SW 1271 (cell line): ENCODE measurements at regions not wholly inside any gene's neighbourhood (a gene's known extent, or its start where the extent isn't known, plus 50 kb on each side); places are given as distances from the start of the nearest gene placed in this dataset.

Source experiments
- DNase-seq, 2 experiments: peaks; one replicate each; lab custom pipeline; 2025; lab: John Stamatoyannopoulos, UW

DNA sequence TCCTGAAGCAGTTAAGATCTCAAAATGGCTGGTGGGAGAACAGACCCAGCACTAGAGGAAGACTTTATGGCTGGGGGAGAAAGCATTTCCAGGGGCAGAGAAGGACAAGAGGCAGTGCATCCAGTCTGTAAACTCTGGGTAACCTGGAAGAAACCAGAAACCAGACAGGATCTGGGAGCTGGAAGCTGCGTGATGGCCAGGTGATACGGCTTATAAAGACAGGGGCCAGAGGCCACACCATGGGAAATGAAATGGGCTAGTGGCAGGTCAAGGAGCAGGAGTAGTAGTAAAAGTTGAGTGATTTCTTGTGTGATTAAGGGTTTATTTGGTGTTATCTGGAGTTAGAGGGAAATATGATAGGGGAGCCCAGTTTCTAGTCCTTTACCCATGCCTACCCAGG, 144.7 kb upstream of the ARRDC4 start:
- no peak for DNase-seq

DNA sequence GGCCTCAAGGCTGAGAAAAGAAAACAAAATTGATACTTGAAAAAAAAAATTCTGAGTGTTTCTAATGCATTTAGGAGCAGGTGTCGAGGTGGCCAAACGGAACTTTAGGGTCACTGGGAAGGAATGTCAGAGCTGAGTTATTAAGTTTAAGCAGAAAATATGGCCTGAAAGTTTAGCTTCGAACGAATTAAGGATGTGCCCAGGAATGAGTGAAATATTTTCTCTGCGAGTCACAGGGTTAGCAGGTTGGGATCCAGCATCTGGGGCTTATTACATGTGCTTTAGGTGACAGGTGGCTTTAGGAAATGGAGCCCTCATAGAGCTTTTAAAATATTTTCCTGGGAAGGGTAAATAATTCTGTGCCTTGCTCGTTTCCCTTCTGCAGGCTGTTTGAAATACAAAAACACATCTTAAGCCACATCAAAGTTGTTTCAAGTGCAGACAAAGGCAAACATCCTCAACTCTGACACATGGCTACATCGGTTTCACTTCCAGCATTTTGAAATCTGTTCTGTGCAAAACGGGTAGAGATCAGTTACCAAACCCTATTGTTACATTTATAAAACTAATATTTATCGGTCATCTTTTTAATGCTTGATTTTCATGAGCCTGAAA, 143.1 kb upstream of the ARRDC4 start:
- DNase-seq = no peak

- DNase-seq = no peak
These were observed 124.5 kb upstream of the ARRDC4 start for GRCh38 chr15:97836003-97836402.

- DNase-seq = no peak
These were observed 122.6 kb upstream of the ARRDC4 start for GRCh38 chr15:97837896-97838295.

DNA sequence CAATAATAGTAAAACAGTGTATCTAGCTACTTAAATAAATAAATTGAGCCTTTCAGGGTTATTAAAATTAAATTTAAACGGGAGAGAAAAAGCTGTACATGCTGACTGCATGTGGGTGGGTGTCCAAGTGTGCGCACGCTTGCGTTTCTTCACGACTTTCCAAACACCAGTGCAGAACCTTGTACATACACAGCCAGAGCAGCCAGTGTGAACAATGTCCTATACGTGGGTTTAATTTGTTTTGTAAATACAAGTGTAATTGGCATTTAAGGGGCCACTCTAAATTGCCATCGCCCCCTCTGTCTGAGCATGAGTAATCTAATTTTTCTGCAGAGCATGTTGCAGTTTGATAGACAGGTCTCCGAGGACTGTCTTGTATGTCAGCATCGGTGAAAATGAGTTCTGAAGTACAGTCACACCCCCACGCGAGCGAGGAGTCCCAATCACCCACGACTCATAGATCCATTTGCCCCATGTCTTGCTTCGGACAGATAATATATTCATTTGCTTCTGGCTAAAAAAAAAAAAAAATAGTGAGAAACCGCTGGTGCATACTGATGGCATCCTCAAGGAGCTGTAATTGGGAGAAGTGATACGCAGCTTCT, 121.8 kb upstream of the ARRDC4 start:
- no peak for DNase-seq

DNA sequence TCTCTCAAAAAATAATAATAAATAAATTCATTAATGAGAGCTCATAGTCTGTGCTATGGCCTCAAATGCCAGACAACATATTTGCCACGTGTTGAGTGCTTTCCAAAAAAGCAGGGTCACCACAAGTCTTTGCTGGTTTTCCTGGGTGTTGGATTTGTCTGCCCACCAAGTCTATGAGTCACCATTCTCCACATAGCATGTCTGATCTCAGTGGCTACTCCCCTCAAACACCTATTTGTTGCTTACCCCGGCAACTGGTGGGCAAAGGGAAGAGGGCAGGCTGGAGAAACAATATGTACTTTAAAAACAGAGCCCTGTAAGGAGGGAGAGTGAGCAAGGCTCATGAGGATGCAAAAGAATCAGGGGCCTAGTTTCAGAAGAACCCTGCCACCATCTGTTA, 120.0 kb upstream of the ARRDC4 start:
- no peak for DNase-seq

DNA sequence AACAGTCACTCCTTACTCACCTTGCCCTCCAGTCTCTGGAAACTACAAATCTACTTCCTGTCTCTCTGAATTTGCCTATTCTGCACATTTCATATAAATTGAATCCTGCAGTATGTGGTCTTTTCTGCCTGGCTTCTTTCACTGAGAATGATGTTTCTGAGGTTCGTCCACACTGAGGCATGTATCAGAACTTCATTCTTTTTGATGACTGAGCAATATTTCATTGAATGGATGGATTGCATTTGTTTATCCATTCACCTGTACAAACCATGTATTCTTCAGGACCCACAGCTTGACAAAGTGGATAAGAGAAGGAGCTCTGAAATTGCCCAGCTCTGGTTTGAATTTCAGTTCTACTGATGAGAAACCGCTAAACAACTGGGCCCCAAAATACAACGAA, 118.9 kb upstream of the ARRDC4 start:
- DNase-seq = no peak

DNA sequence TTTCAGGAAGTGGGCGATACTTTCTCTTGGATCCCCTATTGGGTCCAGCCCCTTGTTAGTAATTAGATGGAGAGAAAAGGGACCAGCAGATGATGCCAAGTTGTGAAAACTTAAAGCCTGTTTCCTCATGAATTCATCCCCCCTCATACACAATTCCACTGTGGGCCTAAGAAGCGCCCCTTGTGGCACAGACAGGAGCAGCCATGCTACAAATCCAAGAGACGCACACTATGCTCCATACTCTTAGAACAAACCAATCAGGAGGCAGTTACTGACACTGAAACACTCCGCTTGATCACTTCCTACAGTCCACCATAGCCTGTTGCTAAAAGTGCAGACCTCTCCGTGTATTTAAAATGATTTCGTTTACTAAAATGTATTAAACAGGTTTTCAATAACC, 111.3 kb upstream of the ARRDC4 start:
- no peak for DNase-seq

GRCh38 chr15:97858296-97858695, 102.2 kb upstream of the ARRDC4 start:
- DNase-seq = no peak

- no peak for DNase-seq
These were observed 98.8 kb upstream of the ARRDC4 start for GRCh38 chr15:97861529-97862260.

DNA sequence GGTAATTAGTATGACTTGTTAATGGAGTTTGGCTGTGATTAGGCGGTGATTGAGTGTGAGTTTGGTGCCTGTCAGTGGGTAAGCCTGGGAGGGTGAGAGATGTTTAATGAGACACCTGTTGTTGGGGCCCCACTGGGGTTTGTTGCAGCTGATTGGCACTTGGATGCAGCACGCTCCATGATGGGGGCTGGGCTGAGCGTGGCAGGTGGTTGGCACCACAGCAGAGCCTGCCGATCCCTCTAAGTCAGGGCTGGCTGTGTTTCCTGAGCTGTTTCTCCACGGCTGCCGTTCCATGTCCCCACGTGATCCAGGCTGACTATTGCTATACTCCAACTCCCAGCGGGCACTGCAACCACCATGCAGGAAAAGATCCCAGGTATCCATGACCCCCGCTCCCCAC, 93.5 kb upstream of the ARRDC4 start:
- no peak for DNase-seq

DNA sequence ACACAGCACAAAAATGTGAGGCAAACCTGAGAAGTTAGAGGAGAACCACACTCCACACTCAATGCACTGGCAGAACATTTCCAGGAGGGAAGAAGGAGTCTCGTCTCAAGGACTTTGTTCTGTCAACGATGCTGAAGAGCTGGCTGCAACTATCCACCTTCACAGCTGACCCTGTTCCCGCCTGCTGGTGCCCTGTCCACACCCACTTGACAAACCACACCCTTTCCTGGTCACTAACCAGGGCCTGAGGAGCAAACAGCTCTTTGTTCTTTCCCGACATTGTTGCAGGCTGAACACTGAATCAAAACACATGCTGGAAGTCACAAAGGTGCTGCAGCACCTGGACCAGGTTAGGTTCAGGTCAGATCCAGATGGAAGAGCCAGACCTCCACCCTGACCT, 92.6 kb upstream of the ARRDC4 start:
- DNase-seq = no peak

DNA sequence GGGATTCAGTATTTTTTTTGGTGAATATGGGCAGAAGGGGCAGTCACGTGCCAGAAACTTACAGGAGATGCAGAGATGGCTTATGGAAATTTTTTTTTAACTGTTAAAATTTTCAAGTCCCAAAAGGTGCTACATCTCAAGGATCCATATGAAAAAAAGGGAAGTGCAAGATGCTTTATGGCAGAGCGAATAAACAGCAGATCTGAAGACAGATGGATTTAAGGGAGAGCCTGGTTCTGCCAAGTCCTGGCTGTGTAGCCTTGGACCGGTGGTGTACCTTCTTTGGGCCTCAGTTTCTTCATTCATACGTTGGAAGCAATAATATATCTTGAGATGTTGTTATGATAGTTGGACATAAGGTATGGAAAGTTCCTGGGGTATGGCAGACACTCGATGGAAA, 91.5 kb upstream of the ARRDC4 start:
- DNase-seq = no peak

DNA sequence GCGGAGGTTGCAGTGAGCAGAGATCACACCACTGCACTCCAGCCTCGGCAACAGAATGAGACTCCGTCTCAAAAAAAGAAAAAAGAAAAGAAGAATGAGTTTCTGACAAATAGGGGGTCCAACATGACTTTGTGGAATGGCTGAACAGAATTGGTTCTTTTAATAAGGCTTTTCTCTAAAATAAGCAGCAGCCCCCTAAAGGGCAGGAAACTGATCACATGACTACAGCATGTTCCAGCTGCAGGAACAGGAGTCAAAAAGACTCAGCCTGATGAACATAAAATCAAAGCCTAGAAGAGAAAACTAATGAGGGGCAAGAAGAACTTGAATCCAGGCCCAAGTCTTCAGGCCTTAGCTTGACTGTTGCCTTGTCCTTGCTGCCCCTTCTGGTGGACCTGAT, 89.7 kb upstream of the ARRDC4 start:
- DNase-seq = no peak

DNA sequence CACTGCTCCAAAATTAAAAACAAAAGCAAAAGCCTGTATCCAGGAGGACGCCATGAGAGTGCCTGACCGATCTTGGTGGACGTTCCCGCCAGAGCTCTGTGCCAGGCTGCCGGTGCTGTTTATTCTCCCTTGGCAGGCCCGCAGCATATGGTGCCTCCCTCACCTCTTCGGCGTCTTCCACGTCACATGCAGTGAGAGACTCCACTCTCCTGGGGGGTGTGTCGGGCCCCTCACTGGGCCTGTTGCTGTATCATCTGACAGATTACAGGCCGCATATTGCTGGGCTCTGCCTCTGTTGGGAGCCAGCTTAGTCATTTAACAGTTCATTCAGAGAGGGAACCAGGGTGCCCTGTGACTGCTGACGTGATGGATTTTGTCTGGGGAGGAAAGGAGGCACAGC, 86.4 kb upstream of the ARRDC4 start:
- no peak for DNase-seq

DNA sequence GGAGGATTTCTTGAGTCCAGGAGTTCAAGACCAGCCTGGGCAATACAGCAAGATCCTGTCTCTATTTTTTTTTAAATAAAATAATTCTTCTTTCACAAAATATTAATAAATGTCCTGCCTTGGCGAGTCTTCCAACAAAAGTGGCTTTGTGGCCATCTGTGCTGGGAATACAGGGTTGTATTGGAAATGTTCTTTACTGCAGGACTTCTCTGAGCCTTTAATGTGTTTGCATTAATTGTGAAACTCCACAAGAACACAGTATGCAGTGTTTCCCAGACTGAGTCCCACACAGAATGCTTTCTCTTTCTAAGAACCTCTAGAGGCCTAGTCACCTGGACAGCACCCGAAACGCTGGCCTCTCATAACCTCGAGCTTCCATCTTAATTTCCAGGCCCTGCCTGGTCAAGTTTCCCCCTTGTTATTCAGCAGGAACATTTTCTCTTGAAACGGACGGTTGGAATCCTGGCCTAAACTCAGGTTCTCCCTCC, 85.4 kb upstream of the ARRDC4 start:
- DNase-seq = no peak

DNA sequence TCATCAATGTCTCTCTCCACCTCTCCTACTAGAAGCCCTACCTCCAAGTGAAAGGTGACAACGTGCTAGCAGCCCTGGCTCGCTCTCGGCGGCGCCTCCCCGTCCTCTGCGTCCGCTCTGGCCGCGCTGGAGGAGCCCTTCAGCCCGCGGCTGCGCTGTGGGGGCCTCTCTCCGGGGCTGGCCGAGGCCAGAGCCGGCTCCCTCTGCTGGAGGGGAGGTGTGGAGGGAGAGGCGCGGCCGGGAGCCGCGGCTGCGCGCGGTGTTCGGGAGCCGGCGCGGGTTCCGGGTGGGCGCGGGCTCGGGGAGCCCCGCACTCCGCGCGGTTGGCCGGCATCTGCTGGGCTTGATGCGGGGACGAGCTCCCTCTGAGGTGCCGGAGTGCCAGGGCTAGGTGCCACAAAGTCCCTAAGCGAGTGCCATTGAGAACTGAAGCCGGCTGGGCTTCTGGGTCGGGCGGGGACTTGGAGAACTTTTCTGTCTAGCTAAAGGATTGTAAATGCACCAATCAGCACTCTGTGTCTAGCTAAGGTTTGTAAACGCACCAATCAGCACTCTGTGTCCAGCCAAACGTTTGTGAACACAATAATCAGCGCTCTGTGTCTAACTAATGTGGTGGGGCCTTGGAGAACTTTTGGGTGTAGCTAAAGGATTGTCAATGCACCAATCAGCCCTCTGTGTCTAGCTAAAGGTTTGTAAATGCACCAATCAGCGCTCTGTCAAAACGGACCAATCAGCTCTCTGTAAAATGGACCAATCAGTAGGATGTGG, 84.8 kb upstream of the ARRDC4 start:
- no peak for DNase-seq

DNA sequence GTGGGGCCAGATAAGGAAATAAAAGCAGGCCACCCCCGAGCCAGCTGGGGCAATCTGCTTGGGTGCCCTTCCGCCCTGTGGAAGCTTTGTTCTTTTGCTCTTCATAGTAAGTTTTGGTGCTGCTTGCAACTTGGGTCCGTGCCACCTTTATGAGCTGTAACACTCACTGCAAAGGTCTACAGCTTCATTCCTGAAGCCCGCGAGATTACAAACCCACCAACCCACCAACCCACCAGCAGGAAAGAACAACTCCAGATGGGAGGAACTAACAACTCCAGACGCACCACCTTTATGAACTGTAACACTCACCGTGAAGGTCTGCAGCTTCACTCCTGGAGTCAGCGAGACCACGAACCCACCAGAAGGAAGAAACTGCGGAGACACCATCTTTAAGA, 84.2 kb upstream of the ARRDC4 start:
- no peak for DNase-seq

DNA sequence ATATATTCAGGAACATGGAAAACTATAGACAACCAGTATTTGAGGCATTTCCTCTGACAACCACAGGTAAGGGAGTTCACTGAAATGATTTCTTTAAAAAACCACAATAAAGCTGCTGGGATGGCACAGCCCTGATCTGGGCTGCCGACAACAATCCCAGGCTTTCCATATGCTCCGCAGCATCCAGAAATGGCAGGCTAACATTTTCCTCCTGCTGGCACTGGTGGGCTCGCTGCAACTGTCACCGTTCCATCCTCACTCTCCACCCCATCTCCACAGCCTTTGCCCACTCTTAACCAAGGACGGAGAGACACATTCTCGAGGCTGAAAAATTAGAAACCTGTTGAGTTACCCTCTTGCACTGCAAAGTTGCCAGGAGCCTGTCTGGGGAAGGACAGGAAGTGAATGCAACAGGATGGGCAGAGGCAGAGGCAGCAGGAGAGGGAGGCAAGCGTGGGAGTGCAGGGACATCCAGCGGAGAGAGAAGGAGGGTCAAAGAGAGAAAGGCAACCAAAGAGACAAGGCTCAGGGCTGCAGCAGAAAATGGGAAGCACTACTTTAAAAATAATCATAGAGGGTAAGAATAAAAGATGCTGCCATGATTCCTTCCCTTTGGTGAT, 79.0 kb upstream of the ARRDC4 start:
- no peak for DNase-seq

DNA sequence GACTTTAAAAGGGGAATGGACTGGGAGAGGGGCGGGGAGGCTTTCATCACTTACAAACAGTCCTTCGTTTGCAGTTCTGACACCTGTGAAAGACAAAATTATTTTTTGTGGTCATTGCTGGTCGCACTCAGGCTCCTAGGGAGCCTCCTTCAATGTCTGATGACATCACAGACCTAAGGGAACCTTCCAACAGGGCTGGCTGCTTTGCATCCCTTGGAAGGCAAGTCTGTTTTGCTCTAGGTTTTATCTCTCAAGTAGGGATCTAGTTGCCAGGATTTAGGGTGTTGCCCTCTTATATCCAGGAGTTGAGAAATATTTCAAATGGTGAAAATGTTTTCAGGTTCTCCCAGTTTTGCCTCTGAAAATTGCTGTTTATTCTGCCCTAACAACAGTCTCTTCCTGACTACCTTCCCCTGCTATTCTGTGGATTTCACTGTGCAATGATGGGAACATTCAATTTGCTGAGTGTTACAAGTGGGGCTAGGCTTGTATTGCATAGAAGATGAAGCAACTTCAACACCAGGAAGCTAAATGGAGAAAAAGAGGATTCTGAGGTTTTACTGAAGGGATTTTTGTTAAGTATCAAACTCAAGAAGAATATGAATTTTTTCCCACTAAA, 75.9 kb upstream of the ARRDC4 start:
- no peak for DNase-seq

DNA sequence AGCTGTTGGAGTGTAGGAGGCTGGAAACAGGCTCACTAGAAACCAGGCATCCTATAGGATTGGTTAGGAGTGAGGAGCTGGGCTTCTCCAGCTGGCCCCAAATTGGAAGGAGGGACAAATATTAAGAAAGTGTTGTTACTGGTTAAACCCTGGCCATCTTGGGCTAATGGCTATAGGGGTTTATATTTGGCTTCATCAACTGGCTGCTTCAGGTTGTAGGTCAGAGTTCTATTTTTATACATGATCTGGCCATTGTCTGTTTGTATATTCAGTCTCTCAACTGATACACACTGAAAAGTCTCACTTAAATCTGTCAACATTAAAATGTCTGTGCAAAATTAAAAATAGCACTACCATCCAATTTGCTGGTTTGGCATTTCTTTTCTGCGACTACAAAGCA, 70.2 kb upstream of the ARRDC4 start:
- no peak for DNase-seq
